DMS 273 (cell line): ENCODE measurements at regions not wholly inside any gene's neighbourhood (a gene's known extent, or its start where the extent isn't known, plus 50 kb on each side); places are given as distances from the start of the nearest gene placed in this dataset.

Source experiments
- DNase-seq: peaks from one replicate; lab custom pipeline; 2025; ENCODE audit not compliant: unreplicated experiment; lab: John Stamatoyannopoulos, UW

- DNase-seq: no peak
Observed at GRCh38 chr2:60400462-60401246, 152.8 kb downstream of the BCL11A start.

- DNase-seq: no peak
Observed at GRCh38 chr2:60394463-60394862, 159.0 kb downstream of the BCL11A start.

GRCh38 chr2:60391649-60392375 is 161.6 kb downstream of the BCL11A start:
- DNase-seq: no peak

GRCh38 chr2:60391230-60391629 is 162.2 kb downstream of the BCL11A start:
- no peak for DNase-seq

GRCh38 chr2:60386436-60386835 is 167.0 kb downstream of the BCL11A start:
- no peak for DNase-seq

GRCh38 chr2:60385648-60386047 is 167.8 kb downstream of the BCL11A start:
- no peak for DNase-seq

- no peak for DNase-seq
Observed at GRCh38 chr2:60383401-60384143, 169.9 kb downstream of the BCL11A start.

- no peak for DNase-seq
Observed at GRCh38 chr2:60380411-60380810, 173.0 kb downstream of the BCL11A start.

- no peak for DNase-seq
Observed at GRCh38 chr2:60379684-60380083, 173.8 kb downstream of the BCL11A start.

GRCh38 chr2:60379216-60379615 is 174.2 kb downstream of the BCL11A start:
- DNase-seq: no peak

GRCh38 chr2:60377825-60378224 is 175.6 kb downstream of the BCL11A start:
- DNase-seq: no peak

- DNase-seq: no peak
Observed at GRCh38 chr2:60376252-60376651, 177.2 kb downstream of the BCL11A start.

GRCh38 chr2:60371681-60372080 is 181.8 kb downstream of the BCL11A start:
- no peak for DNase-seq

- no peak for DNase-seq
Observed at GRCh38 chr2:60371219-60371618, 182.2 kb downstream of the BCL11A start.

- DNase-seq: no peak
Observed at GRCh38 chr2:60370814-60371213, 182.6 kb downstream of the BCL11A start.

GRCh38 chr2:60368456-60368855 is 185.0 kb downstream of the BCL11A start:
- DNase-seq: no peak

- peak; percentile 5 for DNase-seq
Observed at GRCh38 chr2:60366135-60366712, 187.2 kb downstream of the BCL11A start.

- no peak for DNase-seq
Observed at GRCh38 chr2:60365556-60365955, 187.9 kb downstream of the BCL11A start.

- DNase-seq: no peak
Observed at GRCh38 chr2:60364491-60364890, 189.0 kb downstream of the BCL11A start.

GRCh38 chr2:60361498-60361897 is 192.0 kb downstream of the BCL11A start:
- DNase-seq: no peak

GRCh38 chr2:60359569-60359968 is 193.9 kb downstream of the BCL11A start:
- DNase-seq: no peak
